Astrocyte (in vitro differentiated cells and primary cell): ENCODE measurements at regions not wholly inside any gene's neighbourhood (a gene's known extent, or its start where the extent isn't known, plus 50 kb on each side); places are given as distances from the start of the nearest gene placed in this dataset.

Source experiments
- DNase-seq: peaks from one replicate; pipeline ENCODE4 v3.0.0-alpha.2; 2010; ENCODE audit warnings: low read depth
- FAIRE-seq: peaks from 2 replicates; lab custom pipeline; 2011; peaks lifted over from hg19 to GRCh38; lab: Jason Lieb, UNC
- H2AFZ ChIP-seq: 2 replicates; pipeline ENCODE4 v1.6.0; 2012; ENCODE audit warnings: low read depth, low read length, inconsistent platforms
- H3K27ac ChIP-seq: 2 replicates; pipeline ENCODE4 v1.5.1; 2011; ENCODE audit warnings: low read depth, low read length, inconsistent platforms
- H3K27me3 ChIP-seq: 2 replicates; pipeline ENCODE4 v1.6.0; 2011; ENCODE audit warnings: low read length, inconsistent platforms; ENCODE audit not compliant: insufficient read depth
- H3K36me3 ChIP-seq: 2 replicates; pipeline ENCODE4 v1.5.1; 2011; ENCODE audit warnings: low read length, inconsistent platforms; ENCODE audit not compliant: insufficient read depth
- H3K4me1 ChIP-seq: 2 replicates; pipeline ENCODE4 v1.5.1; 2011; ENCODE audit warnings: low read length, inconsistent platforms; ENCODE audit not compliant: insufficient read depth
- H3K4me2 ChIP-seq: 2 replicates; pipeline ENCODE4 v1.6.0; 2012; ENCODE audit warnings: low read length, inconsistent platforms
- H3K4me3 ChIP-seq: 2 replicates; pipeline ENCODE4 v1.5.1; 2011; ENCODE audit warnings: low read depth, mild to moderate bottlenecking, low read length, inconsistent platforms; ENCODE audit not compliant: insufficient read depth
- H3K79me2 ChIP-seq: 2 replicates; pipeline ENCODE4 v1.6.0; 2012; ENCODE audit warnings: mild to moderate bottlenecking, low read length, inconsistent platforms; ENCODE audit not compliant: insufficient read depth
- H3K9ac ChIP-seq: 2 replicates; pipeline ENCODE4 v1.6.0; 2012; ENCODE audit warnings: mild to moderate bottlenecking, low read length, inconsistent platforms
- H3K9me3 ChIP-seq: 2 replicates; pipeline ENCODE4 v1.5.1; 2012; ENCODE audit warnings: low read depth, mild to moderate bottlenecking, low read length, inconsistent platforms; ENCODE audit not compliant: insufficient read depth
- H4K20me1 ChIP-seq: 2 replicates; pipeline ENCODE4 v1.6.0; 2012; ENCODE audit warnings: low read length, inconsistent platforms; ENCODE audit not compliant: insufficient read depth
- H3K27ac Mint-ChIP-seq: one replicate; pipeline ENCODE4 v1.8.0; 2021; ENCODE audit warnings: mild to moderate bottlenecking, mixed read lengths; ENCODE audit not compliant: unreplicated experiment
- H3K27me3 Mint-ChIP-seq: one replicate; pipeline ENCODE4 v1.8.0; 2021; ENCODE audit warnings: low read depth, mixed read lengths; ENCODE audit not compliant: unreplicated experiment
- H3K36me3 Mint-ChIP-seq: one replicate; pipeline ENCODE4 v1.8.0; 2021; ENCODE audit warnings: low read depth, mixed read lengths; ENCODE audit not compliant: unreplicated experiment
- H3K4me1 Mint-ChIP-seq: one replicate; pipeline ENCODE4 v1.8.0; 2021; ENCODE audit warnings: low read depth, mixed read lengths; ENCODE audit not compliant: unreplicated experiment
- H3K4me3 Mint-ChIP-seq: one replicate; pipeline ENCODE4 v1.8.0; 2021; ENCODE audit warnings: mild to moderate bottlenecking, moderate library complexity, mixed read lengths; ENCODE audit not compliant: unreplicated experiment
- H3K9me3 Mint-ChIP-seq: one replicate; pipeline ENCODE4 v1.8.0; 2021; ENCODE audit warnings: mild to moderate bottlenecking, mixed read lengths; ENCODE audit not compliant: unreplicated experiment
- CTCF ChIP-seq: IDR thresholded peaks from 2 replicates; pipeline ENCODE4 v1.5.1; 2011; ENCODE audit warnings: low read depth, mild to moderate bottlenecking, inconsistent platforms, low read length, moderate library complexity; ENCODE audit not compliant: insufficient read depth
- EZH2 ChIP-seq: IDR thresholded peaks from 2 replicates; pipeline ENCODE4 v1.6.1; 2012; ENCODE audit warnings: mild to moderate bottlenecking, low read length, inconsistent platforms; ENCODE audit not compliant: insufficient read depth

DNA sequence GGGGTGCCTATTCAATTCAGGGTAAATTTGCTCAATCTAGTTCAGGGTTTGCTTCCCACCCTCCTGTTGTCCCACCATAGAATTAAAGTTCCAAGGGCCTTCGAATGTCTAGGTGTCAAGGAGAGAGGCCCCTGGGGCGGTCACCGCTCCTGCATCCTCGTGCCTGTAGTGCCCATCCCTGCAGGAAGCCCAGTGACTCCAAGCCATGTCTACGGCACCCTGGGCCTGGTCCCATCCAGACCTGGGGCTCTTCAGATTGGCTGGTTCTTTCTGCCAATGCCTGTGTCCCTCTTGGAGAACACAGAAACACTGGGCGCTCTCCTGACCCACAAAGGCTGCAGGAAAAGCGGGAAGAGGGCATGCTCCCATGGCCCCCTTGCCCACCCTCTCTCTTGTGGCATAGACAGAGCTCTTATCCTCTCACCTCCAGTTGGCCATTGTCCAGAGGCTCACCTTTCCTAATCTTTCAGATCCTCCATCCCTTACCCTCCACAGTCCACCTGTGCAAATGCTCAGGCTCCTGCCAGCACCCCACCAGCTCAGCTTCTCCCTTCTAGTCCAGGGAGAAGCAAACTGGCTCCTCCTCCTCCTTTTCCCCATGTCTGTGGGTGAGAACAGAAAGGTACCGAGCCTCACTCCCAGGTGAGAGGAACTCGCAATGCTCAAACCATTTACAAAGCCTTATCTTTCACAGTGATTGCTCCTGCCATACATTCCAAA, 253.0 kb upstream of the IRX2 start:
- DNase-seq = no peak
- Mint-ChIP-seq H3K9me3 (peaks cover 13% of the 10 kb centered on the region), H3K4me1 (no peaks in the 10 kb centered on the region), H3K27me3 (peaks cover 38% of the 10 kb centered on the region), H3K36me3 (no peaks in the 10 kb centered on the region), H3K4me3 (no peak overlapping the region), H3K27ac (no peak overlapping the region)
- Histone ChIP-seq H3K27ac (no peak overlapping the region), H2AFZ (no peak overlapping the region), H3K27me3 (no peaks in the 10 kb centered on the region), H3K79me2 (no peaks in the 10 kb centered on the region), H4K20me1 (no peaks in the 10 kb centered on the region), H3K9ac (no peak overlapping the region), H3K9me3 (peaks cover 11% of the 10 kb centered on the region), H3K36me3 (no peaks in the 10 kb centered on the region), H3K4me1 (no peaks in the 10 kb centered on the region), H3K4me2 (no peak overlapping the region), H3K4me3 (no peak overlapping the region)
- FAIRE-seq = no peak
- TF ChIP-seq EZH2 (no peak), CTCF (no peak)

- Histone ChIP-seq H3K79me2 (no peaks in the 10 kb centered on the region), H3K27me3 (no peaks in the 10 kb centered on the region), H3K4me1 (no peaks in the 10 kb centered on the region), H3K9me3 (peaks cover 11% of the 10 kb centered on the region), H3K4me3 (no peak overlapping the region), H3K36me3 (no peaks in the 10 kb centered on the region), H2AFZ (no peak overlapping the region), H3K27ac (no peak overlapping the region), H4K20me1 (no peaks in the 10 kb centered on the region), H3K4me2 (no peak overlapping the region), H3K9ac (no peak overlapping the region)
- Mint-ChIP-seq H3K36me3 (no peaks in the 10 kb centered on the region), H3K4me1 (peaks cover 6% of the 10 kb centered on the region), H3K4me3 (no peak overlapping the region), H3K27ac (no peak overlapping the region), H3K9me3 (peaks cover 13% of the 10 kb centered on the region), H3K27me3 (peaks cover 36% of the 10 kb centered on the region)
- FAIRE-seq (no peak), DNase-seq (no peak)
- no peak for TF ChIP-seq EZH2
- TF ChIP-seq CTCF = no peak
These were observed 250.8 kb upstream of the IRX2 start for GRCh38 chr5:3002230-3002629.

DNA sequence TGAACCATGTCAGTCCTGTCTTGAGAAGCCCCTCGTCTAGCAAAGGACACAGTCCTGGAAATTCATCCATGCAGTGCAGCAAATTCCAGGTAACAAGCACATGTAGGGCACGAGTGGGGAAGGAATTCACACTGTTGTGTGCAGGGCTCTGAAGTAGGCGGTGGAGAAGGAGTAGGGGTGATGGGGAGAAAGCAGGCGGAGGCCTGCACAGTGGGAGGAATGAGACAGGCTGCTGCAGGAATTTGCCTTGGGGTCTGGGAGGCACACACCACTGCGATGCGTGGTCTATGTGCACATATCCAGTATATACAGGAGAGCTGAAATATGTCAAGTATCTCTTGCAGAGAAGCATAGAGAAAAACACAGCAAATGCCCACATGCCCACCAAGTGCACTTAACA, 249.2 kb upstream of the IRX2 start:
- no peak overlapping the region for H3K27ac Mint-ChIP-seq
- Histone ChIP-seq H3K4me3 (no peak overlapping the region), H3K27ac (no peak overlapping the region), H3K27me3 (no peaks in the 10 kb centered on the region), H3K9ac (no peak overlapping the region), H3K4me1 (no peaks in the 10 kb centered on the region), H4K20me1 (no peaks in the 10 kb centered on the region), H3K79me2 (no peaks in the 10 kb centered on the region), H2AFZ (no peak overlapping the region), H3K9me3 (peaks cover 11% of the 10 kb centered on the region), H3K4me2 (no peak overlapping the region), H3K36me3 (no peaks in the 10 kb centered on the region)
- peaks cover 26% of the 10 kb centered on the region for H3K27me3 Mint-ChIP-seq
- H3K36me3 Mint-ChIP-seq = no peaks in the 10 kb centered on the region
- H3K9me3 Mint-ChIP-seq = peaks cover 10% of the 10 kb centered on the region
- H3K4me3 Mint-ChIP-seq = no peak overlapping the region
- FAIRE-seq (no peak), DNase-seq (no peak)
- TF ChIP-seq CTCF (no peak), EZH2 (no peak)
- H3K4me1 Mint-ChIP-seq = peaks cover 21% of the 10 kb centered on the region
